Mesenchymal stem cell (in vitro differentiated cells and primary cell): ENCODE measurements at regions not wholly inside any gene's neighbourhood (a gene's known extent, or its start where the extent isn't known, plus 50 kb on each side); places are given as distances from the start of the nearest gene placed in this dataset.

Experiments
- DNase-seq: peaks from one replicate; pipeline ENCODE4 v3.0.0-alpha.2; 2013
- H2AFZ ChIP-seq: one replicate; pipeline ENCODE4 v1.6.1; 2013; ENCODE audit warnings: low read depth, mild to moderate bottlenecking, control low read depth, inconsistent platforms, low read length, moderate library complexity
- H2AK5ac ChIP-seq: 2 replicates; pipeline ENCODE4 v1.6.1; 2013; ENCODE audit warnings: low read length, moderate library complexity, mild to moderate bottlenecking, inconsistent platforms; ENCODE audit not compliant: severe bottlenecking
- H2BK120ac ChIP-seq: one replicate; pipeline ENCODE4 v1.6.1; 2013; ENCODE audit warnings: low read depth, mild to moderate bottlenecking, inconsistent platforms, low read length, moderate library complexity
- H2BK12ac ChIP-seq, 2 experiments: one replicate each; pipeline ENCODE4 v1.6.1; 2013; ENCODE audit warnings: inconsistent platforms in 2 of 2, low read length in 2 of 2, mild to moderate bottlenecking in 2 of 2, moderate library complexity in 2 of 2, control low read depth in 1 of 2
- H2BK15ac ChIP-seq: one replicate; pipeline ENCODE4 v1.6.1; 2013; ENCODE audit warnings: mild to moderate bottlenecking, low read depth, inconsistent platforms; ENCODE audit not compliant: poor library complexity, severe bottlenecking
- H2BK5ac ChIP-seq: 2 replicates; pipeline ENCODE4 v1.6.1; 2013; ENCODE audit warnings: low read depth, mild to moderate bottlenecking, low read length, control low read depth, inconsistent platforms; ENCODE audit not compliant: poor library complexity, severe bottlenecking
- H3K14ac ChIP-seq, 2 experiments: one replicate each; pipeline ENCODE4 v1.6.1; 2013; ENCODE audit warnings: inconsistent platforms in 2 of 2, low read length in 2 of 2, control low read depth in 1 of 2, mild to moderate bottlenecking in 1 of 2, moderate library complexity in 1 of 2
- H3K18ac ChIP-seq, 2 experiments: one replicate each; pipeline ENCODE4 v1.6.1; 2013; ENCODE audit warnings: inconsistent platforms in 2 of 2, low read length in 2 of 2, control low read depth in 1 of 2, low read depth in 1 of 2, mild to moderate bottlenecking in 1 of 2
- H3K23ac ChIP-seq, 2 experiments: one replicate each; pipeline ENCODE4 v1.6.1; 2013; ENCODE audit warnings: inconsistent platforms in 2 of 2, low read length in 2 of 2, mild to moderate bottlenecking in 2 of 2, moderate library complexity in 2 of 2, control low read depth in 1 of 2
- H3K27ac ChIP-seq: 2 replicates; pipeline ENCODE4 v1.5.1; 2013; ENCODE audit warnings: mild to moderate bottlenecking, moderate library complexity, low read length, control low read depth, inconsistent platforms; ENCODE audit not compliant: poor library complexity, severe bottlenecking
- H3K27me3 ChIP-seq, 2 experiments: 2 replicates each; pipeline versions ENCODE4 v1.6.1 to v1.7.0; 2013; ENCODE audit warnings: low read length in 2 of 2, mild to moderate bottlenecking in 2 of 2, moderate library complexity in 2 of 2, control low read depth in 1 of 2, inconsistent platforms in 1 of 2; ENCODE audit not compliant: control insufficient read depth in 1 of 2, insufficient read depth in 1 of 2
- H3K36me3 ChIP-seq, 2 experiments: 2 replicates each; pipeline versions ENCODE4 v1.6.1 to v1.7.0; 2013; ENCODE audit warnings: low read length in 2 of 2, control low read depth in 1 of 2, inconsistent platforms in 1 of 2, low read depth in 1 of 2, mild to moderate bottlenecking in 1 of 2; ENCODE audit not compliant: insufficient read depth in 2 of 2, control insufficient read depth in 1 of 2
- H3K4ac ChIP-seq, 2 experiments: one replicate each; pipeline ENCODE4 v1.6.1; 2013; ENCODE audit warnings: inconsistent platforms in 2 of 2, low read length in 2 of 2, mild to moderate bottlenecking in 2 of 2, moderate library complexity in 2 of 2, control low read depth in 1 of 2, low read depth in 1 of 2
- H3K4me1 ChIP-seq: 2 replicates; pipeline ENCODE4 v1.6.1; 2013; ENCODE audit warnings: low read depth, low read length, control low read depth; ENCODE audit not compliant: control insufficient read depth, insufficient read depth
- H3K4me2 ChIP-seq: 2 replicates; pipeline ENCODE4 v1.6.1; 2013; ENCODE audit warnings: low read length, mild to moderate bottlenecking, inconsistent platforms; ENCODE audit not compliant: poor library complexity, severe bottlenecking
- H3K4me3 ChIP-seq, 2 experiments: 2 replicates each; pipeline versions ENCODE4 v1.5.1 to v1.7.0; 2013; ENCODE audit warnings: low read length in 2 of 2, mild to moderate bottlenecking in 2 of 2, control low read depth in 1 of 2, low read depth in 1 of 2; ENCODE audit not compliant: insufficient read depth in 1 of 2
- H3K79me1 ChIP-seq: replicated peaks from 2 replicates; pipeline ENCODE4 v1.6.1; 2013; ENCODE audit warnings: mild to moderate bottlenecking, control low read depth, low read length, inconsistent platforms; ENCODE audit not compliant: poor library complexity, severe bottlenecking
- H3K9ac ChIP-seq: 2 replicates; pipeline ENCODE4 v1.7.0; 2013; ENCODE audit warnings: mild to moderate bottlenecking, low read length, moderate library complexity
- H3K9me3 ChIP-seq: 2 replicates; pipeline ENCODE4 v1.7.0; 2013; ENCODE audit warnings: mild to moderate bottlenecking, low read length; ENCODE audit not compliant: control insufficient read depth
- H4K8ac ChIP-seq: one replicate; pipeline ENCODE4 v1.6.1; 2013; ENCODE audit warnings: inconsistent platforms, mild to moderate bottlenecking, low read length, moderate library complexity
- H4K91ac ChIP-seq: one replicate; pipeline ENCODE4 v1.6.1; 2013; ENCODE audit warnings: mild to moderate bottlenecking, low read length, inconsistent platforms
- WGBS: methylation state at CpG from one replicate; pipeline ENCODE4 v1.1.7; 2013; ENCODE audit warnings: mixed read lengths; 5-methylcytosine and 5-hydroxymethylcytosine counted together

GRCh38 chr5:1692381-1692780, 107.3 kb downstream of the MRPL36 start:
- H3K36me3 ChIP-seq, result no peaks in the 10 kb centered on the region
- H2BK12ac ChIP-seq, result no peak overlapping the region
- H3K23ac ChIP-seq, result no peak overlapping the region
- no peak overlapping the region for H3K27ac ChIP-seq
- no peak overlapping the region for H2BK15ac ChIP-seq
- no peak overlapping the region for H2BK5ac ChIP-seq
- H2AFZ ChIP-seq, result no peak overlapping the region
- H3K9ac ChIP-seq, result no peak overlapping the region
- H3K4me1 ChIP-seq, result no peaks in the 10 kb centered on the region
- H2BK120ac ChIP-seq, result no peak overlapping the region
- no peak overlapping the region for H3K14ac ChIP-seq
- peaks cover 4 to 36% of the 10 kb centered on the region in 2 experiments for H3K27me3 ChIP-seq
- no peak overlapping the region for H3K4me2 ChIP-seq
- H3K79me1 ChIP-seq, result no peaks in the 10 kb centered on the region
- no peak overlapping the region for H3K18ac ChIP-seq
- WGBS, result 52% methylated on average over 2 of the region's 2 CpGs
- H4K91ac ChIP-seq, result no peak overlapping the region
- H3K4ac ChIP-seq, result no peak overlapping the region
- no peak overlapping the region for H4K8ac ChIP-seq
- H3K9me3 ChIP-seq, result no peaks in the 10 kb centered on the region
- no peak for DNase-seq
- H3K4me3 ChIP-seq, result no peak overlapping the region
- no peak overlapping the region for H2AK5ac ChIP-seq

- Histone ChIP-seq H2BK5ac (no peak overlapping the region), H4K8ac (no peak overlapping the region), H3K4ac (no peak overlapping the region), H3K23ac (no peak overlapping the region), H3K9ac (no peak overlapping the region), H2BK120ac (no peak overlapping the region), H3K27me3 (peaks cover 0 to 55% of the 10 kb centered on the region in 2 experiments), H4K91ac (no peak overlapping the region), H3K4me3 (no peak overlapping the region), H3K79me1 (no peaks in the 10 kb centered on the region), H3K4me2 (no peak overlapping the region), H3K14ac (no peak overlapping the region), H3K18ac (no peak overlapping the region), H3K9me3 (no peaks in the 10 kb centered on the region), H3K36me3 (no peaks in the 10 kb centered on the region), H3K27ac (no peak overlapping the region), H2BK15ac (no peak overlapping the region), H2AFZ (no peak overlapping the region), H3K4me1 (no peaks in the 10 kb centered on the region), H2AK5ac (no peak overlapping the region), H2BK12ac (no peak overlapping the region)
- WGBS, result 68% methylated on average over 12 of the region's 13 CpGs
- DNase-seq, result no peak
Measured at GRCh38 chr5:1687301-1687970, 112.2 kb downstream of the MRPL36 start.

DNA sequence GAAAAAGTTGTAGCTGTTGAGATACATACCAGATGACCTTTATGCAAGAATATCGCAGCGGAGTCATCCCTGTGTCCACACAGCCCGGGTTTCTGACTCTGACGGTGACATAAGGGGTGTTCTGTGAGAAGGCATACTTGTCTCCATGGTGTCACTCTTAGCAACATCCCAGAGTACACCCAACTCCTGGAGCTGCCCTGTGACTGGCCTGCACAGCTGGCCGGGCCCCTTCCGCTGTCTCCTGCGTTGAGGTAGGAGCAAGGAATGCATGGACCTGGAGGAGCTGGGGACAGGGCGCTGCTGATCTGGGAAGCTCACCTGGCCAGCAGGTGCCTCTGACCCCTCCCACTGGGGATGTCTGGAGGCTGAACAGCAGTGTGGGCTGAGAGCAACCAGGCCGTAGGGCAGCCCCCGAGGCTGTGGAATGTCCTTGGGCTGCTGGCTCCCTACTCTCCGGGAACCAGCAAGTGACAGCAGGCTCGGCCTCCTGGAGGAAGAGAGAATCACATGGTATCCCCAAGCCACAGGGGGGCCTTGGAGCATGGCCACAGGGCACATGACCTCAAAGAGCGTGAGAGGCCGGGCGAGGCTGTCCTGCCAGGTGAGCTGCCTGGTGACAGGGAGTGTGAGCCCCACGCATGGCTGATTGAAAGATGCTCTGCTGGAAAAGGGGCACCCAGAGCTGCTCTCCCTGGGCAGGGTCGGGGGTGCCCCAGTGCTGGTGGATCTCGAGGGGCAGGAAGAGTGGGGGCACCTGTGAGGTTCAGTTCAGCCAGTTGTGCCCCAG, 113.4 kb downstream of the MRPL36 start:
- 71% methylated on average over 18 of the region's 18 CpGs for WGBS
- no peak overlapping the region for H3K18ac ChIP-seq
- H3K4me1 ChIP-seq, result no peaks in the 10 kb centered on the region
- no peaks in the 10 kb centered on the region for H3K79me1 ChIP-seq
- H2BK12ac ChIP-seq, result no peak overlapping the region
- no peaks in the 10 kb centered on the region for H3K9me3 ChIP-seq
- H2AK5ac ChIP-seq, result no peak overlapping the region
- H3K4me2 ChIP-seq, result no peak overlapping the region
- peaks cover 0 to 50% of the 10 kb centered on the region in 2 experiments for H3K27me3 ChIP-seq
- H2BK15ac ChIP-seq, result no peak overlapping the region
- no peak overlapping the region for H4K8ac ChIP-seq
- H3K14ac ChIP-seq, result no peak overlapping the region
- H2BK120ac ChIP-seq, result no peak overlapping the region
- no peak overlapping the region for H3K4ac ChIP-seq
- no peak overlapping the region for H3K27ac ChIP-seq
- H3K23ac ChIP-seq, result no peak overlapping the region
- H2BK5ac ChIP-seq, result no peak overlapping the region
- no peak overlapping the region for H3K4me3 ChIP-seq
- DNase-seq, result no peak
- H3K9ac ChIP-seq, result no peak overlapping the region
- H4K91ac ChIP-seq, result no peak overlapping the region
- H3K36me3 ChIP-seq, result no peaks in the 10 kb centered on the region
- H2AFZ ChIP-seq, result no peak overlapping the region

DNA sequence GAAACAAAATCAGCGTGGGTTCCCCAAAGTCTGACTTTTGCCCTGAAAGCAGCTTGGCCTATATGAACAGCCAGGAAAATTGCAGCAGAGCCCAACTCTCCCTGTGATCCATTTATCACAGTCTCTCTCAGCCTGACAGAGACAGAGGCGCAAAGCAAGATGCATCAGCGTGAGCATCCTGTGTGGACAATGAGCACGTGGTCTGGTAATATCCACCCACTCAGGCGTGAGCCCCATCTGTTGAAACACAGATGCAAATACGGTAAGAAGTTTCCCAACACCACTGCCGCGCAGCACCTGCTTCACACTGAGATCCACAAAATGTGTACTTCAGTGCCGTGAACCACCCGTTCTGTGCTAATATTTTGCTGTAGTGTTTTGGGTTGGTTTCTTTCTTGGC, 114.6 kb downstream of the MRPL36 start:
- H2AFZ ChIP-seq, result no peak overlapping the region
- no peak overlapping the region for H4K91ac ChIP-seq
- H2BK120ac ChIP-seq, result no peak overlapping the region
- H3K27me3 ChIP-seq, result peaks cover 0 to 50% of the 10 kb centered on the region in 2 experiments
- no peak overlapping the region for H3K18ac ChIP-seq
- H3K4me2 ChIP-seq, result no peak overlapping the region
- H2BK12ac ChIP-seq, result no peak overlapping the region
- no peak overlapping the region for H3K9ac ChIP-seq
- no peak overlapping the region for H2BK15ac ChIP-seq
- no peaks in the 10 kb centered on the region for H3K4me1 ChIP-seq
- no peak overlapping the region for H3K23ac ChIP-seq
- H2AK5ac ChIP-seq, result no peak overlapping the region
- H3K9me3 ChIP-seq, result no peaks in the 10 kb centered on the region
- no peak overlapping the region for H3K4ac ChIP-seq
- no peak overlapping the region for H4K8ac ChIP-seq
- H3K4me3 ChIP-seq, result no peak overlapping the region
- H2BK5ac ChIP-seq, result no peak overlapping the region
- WGBS, result 86% methylated on average over 10 of the region's 10 CpGs
- H3K36me3 ChIP-seq, result no peaks in the 10 kb centered on the region
- DNase-seq, result no peak
- no peak overlapping the region for H3K27ac ChIP-seq
- no peaks in the 10 kb centered on the region for H3K79me1 ChIP-seq
- no peak overlapping the region for H3K14ac ChIP-seq
